SK-N-MC (cell line): ENCODE measurements at regions not wholly inside any gene's neighbourhood (a gene's known extent, or its start where the extent isn't known, plus 50 kb on each side); places are given as distances from the start of the nearest gene placed in this dataset.
"Not testable (repeated sequence)": the region's sequence is repeated elsewhere in the genome, so short reads cannot be mapped to it uniquely, and the experiment has no call there.

ENCODE experiments used
- DNase-seq: peaks from one replicate; pipeline ENCODE4 v3.0.0-alpha.2; 2011; ENCODE audit warnings: low read depth, low spot score
- H3K27ac ChIP-seq: fragments of 200-600 bp; sonication (generic); 2 replicates; pipeline ENCODE4 v1.5.1; 2016; ENCODE audit warnings: mixed run types
- H3K36me3 ChIP-seq: fragments of 200-600 bp; sonication (generic); 2 replicates; pipeline ENCODE4 v1.6.1; 2017; ENCODE audit warnings: antibody characterized with exemption, low read length, mixed read lengths; ENCODE audit not compliant: insufficient read depth
- H3K4me3 ChIP-seq: fragments of 200-600 bp; sonication (generic); 2 replicates; pipeline ENCODE4 v1.5.1; 2016
- H3K9ac ChIP-seq: fragments of 200-600 bp; sonication (generic); 2 replicates; pipeline ENCODE4 v1.8.0; 2017; ENCODE audit warnings: mixed run types, mixed read lengths; ENCODE audit not compliant: insufficient read length
- H3K9me3 ChIP-seq: fragments of 200-600 bp; sonication (generic); 2 replicates; pipeline ENCODE4 v1.6.1; 2017; ENCODE audit warnings: low read depth, mild to moderate bottlenecking, antibody characterized with exemption, low read length, moderate library complexity, mixed read lengths
- EZH2 ChIP-seq: fragments of 200-600 bp; sonication (generic); IDR thresholded peaks from one replicate; pipeline ENCODE4 v1.6.1; 2017; ENCODE audit warnings: antibody characterized with exemption
- FOXP2 ChIP-seq: optimal IDR thresholded peaks from 2 replicates; pipeline ENCODE3; 2011; ENCODE audit warnings: mild to moderate bottlenecking, moderate library complexity; ENCODE audit not compliant: insufficient read depth; ENCODE audit errors: extremely low read length, control extremely low read depth
- POLR2AphosphoS5 ChIP-seq: IDR thresholded peaks from 2 replicates; pipeline ENCODE4 v1.6.1; 2012; ENCODE audit warnings: mild to moderate bottlenecking, low read depth, low read length, borderline replicate concordance

DNA sequence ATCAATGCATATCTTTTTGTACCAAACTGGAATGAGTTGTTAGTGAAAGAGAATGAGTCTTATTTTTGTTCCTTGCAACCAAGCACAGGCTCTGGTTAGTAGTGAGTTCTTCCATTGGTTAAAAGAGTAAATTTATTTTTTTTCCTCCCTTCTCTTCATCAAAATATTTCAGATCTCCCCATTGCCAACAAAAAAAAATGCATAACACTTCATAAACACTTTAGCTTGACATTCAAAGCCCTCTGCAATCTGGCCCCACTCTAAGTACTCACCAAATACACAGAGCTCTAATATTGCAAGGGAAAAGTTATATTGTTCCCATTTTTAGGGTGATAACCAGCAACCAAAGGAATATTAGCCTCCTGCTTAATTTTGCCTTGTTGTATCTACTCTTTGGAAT lies 333.0 kb upstream of the LUZP2 start:
- Histone ChIP-seq H3K4me3 (no peak overlapping the region), H3K27ac (no peak overlapping the region), H3K9me3 (no peaks in the 10 kb centered on the region), H3K9ac (no peak overlapping the region), H3K36me3 (no peaks in the 10 kb centered on the region)
- DNase-seq, result no peak
- TF ChIP-seq FOXP2 (no peak), EZH2 (no peak), POLR2AphosphoS5 (no peak)

GRCh38 chr11:24171869-24172268 lies 325.0 kb upstream of the LUZP2 start:
- TF ChIP-seq POLR2AphosphoS5, result no peak
- TF ChIP-seq FOXP2, result no peak
- TF ChIP-seq EZH2, result no peak

DNA sequence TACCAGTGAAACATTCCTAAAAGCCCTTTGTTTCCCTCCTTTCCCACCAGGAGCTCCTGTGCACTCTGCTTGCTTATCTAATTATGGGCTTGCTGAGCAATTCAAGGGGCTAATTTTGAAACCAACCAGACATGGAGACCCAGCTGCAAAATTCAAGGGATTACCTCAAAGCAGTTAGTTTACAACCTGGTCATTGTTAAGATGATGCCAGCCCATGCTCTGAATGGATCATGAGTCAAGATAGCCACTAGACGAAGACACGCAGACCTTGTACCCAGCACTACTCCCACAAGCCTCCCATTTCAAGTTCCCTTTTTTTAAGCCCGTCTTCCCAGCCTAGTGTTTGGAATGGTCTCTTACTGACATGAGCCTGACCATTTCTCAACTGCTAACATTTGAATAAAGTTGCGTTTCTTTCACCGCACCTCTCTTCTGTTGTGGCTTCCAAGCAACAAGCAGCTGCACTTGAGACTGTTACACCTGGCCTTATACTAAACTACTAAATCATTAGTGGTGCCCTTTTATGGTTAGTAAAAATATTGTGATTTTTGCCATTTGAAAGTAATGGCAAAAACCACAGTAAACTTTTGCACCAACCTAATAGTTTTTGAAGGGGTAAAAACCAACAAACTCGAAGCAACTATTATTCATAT lies 315.3 kb upstream of the LUZP2 start:
- Histone ChIP-seq H3K27ac (no peak overlapping the region), H3K4me3 (no peak overlapping the region), H3K9ac (no peak overlapping the region), H3K9me3 (no peaks in the 10 kb centered on the region), H3K36me3 (no peaks in the 10 kb centered on the region)
- no peak for DNase-seq
- no peak for TF ChIP-seq POLR2AphosphoS5
- no peak for TF ChIP-seq EZH2
- TF ChIP-seq FOXP2, result no peak

More at GRCh38 chr11:24171869-24172268, 325.0 kb upstream of the LUZP2 start:
- H3K9ac ChIP-seq, result no peak overlapping the region
- DNase-seq, result no peak
- no peaks in the 10 kb centered on the region for H3K9me3 ChIP-seq
- H3K36me3 ChIP-seq, result no peaks in the 10 kb centered on the region
- no peak overlapping the region for H3K27ac ChIP-seq
- no peak overlapping the region for H3K4me3 ChIP-seq

DNA sequence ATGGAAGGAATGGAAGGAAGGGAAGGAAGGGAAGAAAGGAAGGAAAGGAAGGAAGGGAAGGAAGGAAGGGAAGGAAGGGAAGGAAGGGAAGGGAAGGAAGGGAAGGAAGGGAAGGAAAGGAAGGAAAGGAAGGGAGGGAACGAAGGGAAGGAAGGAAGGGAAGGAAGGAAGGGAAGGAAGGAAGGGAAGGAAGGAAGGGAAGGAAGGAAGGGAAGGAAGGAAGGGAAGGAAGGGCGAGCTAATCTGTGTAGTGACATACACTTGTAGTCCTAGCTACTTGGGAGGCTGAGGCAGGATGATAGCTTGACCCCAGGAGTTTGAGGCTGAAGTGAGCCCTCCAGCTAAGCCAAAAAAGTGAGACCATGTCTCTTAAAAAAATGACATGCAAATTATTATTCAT lies 311.3 kb upstream of the LUZP2 start:
- not testable (repeated sequence) for H3K9ac ChIP-seq

DNA sequence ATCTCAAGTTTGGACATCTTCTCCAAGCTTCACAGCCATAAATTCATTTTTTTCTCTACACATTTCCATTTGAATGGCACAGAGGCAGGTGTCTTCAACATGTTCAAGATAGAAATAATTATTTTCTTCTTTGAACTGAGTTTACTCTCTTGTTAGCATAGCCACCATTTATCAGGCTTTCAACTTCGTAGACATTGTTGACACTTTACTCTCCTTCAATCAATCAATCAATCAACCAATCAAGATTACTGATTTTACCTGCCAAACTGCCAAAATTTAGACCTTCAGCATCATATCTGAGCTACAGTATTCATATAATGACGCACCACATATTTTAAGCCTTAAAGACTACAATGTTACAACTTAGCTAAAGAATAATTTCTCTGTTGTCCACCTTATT lies 300.1 kb upstream of the LUZP2 start:
- no peak for DNase-seq
- no peak overlapping the region for H3K27ac ChIP-seq
- H3K9me3 ChIP-seq, result no peaks in the 10 kb centered on the region
- TF ChIP-seq EZH2, result no peak
- no peak for TF ChIP-seq FOXP2
- TF ChIP-seq POLR2AphosphoS5, result no peak
- H3K36me3 ChIP-seq, result no peaks in the 10 kb centered on the region
- no peak overlapping the region for H3K4me3 ChIP-seq
- H3K9ac ChIP-seq, result no peak overlapping the region

More for the DNA sequence above, 311.3 kb upstream of the LUZP2 start:
- not testable (repeated sequence) for DNase-seq, H3K9me3 ChIP-seq, H3K36me3 ChIP-seq, H3K27ac ChIP-seq, H3K4me3 ChIP-seq

GRCh38 chr11:24198481-24198880 lies 298.4 kb upstream of the LUZP2 start:
- H3K9me3 ChIP-seq, result no peaks in the 10 kb centered on the region
- no peak overlapping the region for H3K27ac ChIP-seq
- no peaks in the 10 kb centered on the region for H3K36me3 ChIP-seq
- no peak for DNase-seq
- no peak overlapping the region for H3K9ac ChIP-seq
- no peak overlapping the region for H3K4me3 ChIP-seq
- no peak for TF ChIP-seq FOXP2
- TF ChIP-seq POLR2AphosphoS5, result no peak
- no peak for TF ChIP-seq EZH2

- TF ChIP-seq EZH2, result no peak
- no peaks in the 10 kb centered on the region for H3K36me3 ChIP-seq
- no peak overlapping the region for H3K27ac ChIP-seq
- no peaks in the 10 kb centered on the region for H3K9me3 ChIP-seq
- H3K4me3 ChIP-seq, result no peak overlapping the region
- no peak for DNase-seq
- no peak overlapping the region for H3K9ac ChIP-seq
These were observed 297.4 kb upstream of the LUZP2 start for GRCh38 chr11:24199461-24199860.

- Histone ChIP-seq H3K9ac (no peak overlapping the region), H3K9me3 (no peaks in the 10 kb centered on the region), H3K4me3 (no peak overlapping the region), H3K27ac (no peak overlapping the region), H3K36me3 (no peaks in the 10 kb centered on the region)
- TF ChIP-seq EZH2 (no peak), POLR2AphosphoS5 (no peak), FOXP2 (no peak)
- no peak for DNase-seq
These were observed 290.8 kb upstream of the LUZP2 start for GRCh38 chr11:24206030-24206429.

DNA sequence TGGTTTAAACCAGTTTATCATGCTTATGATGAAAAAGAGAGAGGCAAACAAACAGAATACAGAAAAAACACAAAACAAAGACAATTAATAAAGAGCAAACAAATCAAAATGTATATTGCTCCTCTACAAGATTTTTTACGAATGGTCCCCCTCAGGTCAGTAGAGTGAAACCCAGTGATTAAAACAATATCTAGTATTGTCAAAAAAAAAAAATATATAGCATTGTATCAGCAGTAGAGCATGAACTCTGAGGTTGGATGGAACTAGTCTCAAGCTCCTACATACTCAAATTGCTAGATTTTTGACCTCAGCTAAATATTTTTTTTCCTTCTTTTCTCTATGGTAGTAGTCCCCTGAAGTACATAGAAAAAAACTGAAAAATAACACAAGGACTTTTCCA lies 290.3 kb upstream of the LUZP2 start:
- Histone ChIP-seq H3K9ac (no peak overlapping the region), H3K9me3 (no peaks in the 10 kb centered on the region), H3K4me3 (no peak overlapping the region), H3K36me3 (no peaks in the 10 kb centered on the region), H3K27ac (no peak overlapping the region)
- no peak for DNase-seq
- TF ChIP-seq POLR2AphosphoS5 (no peak), FOXP2 (no peak), EZH2 (no peak)
